Lower leg skin (tissue), 4 donors: ENCODE measurements at regions not wholly inside any gene's neighbourhood (a gene's known extent, or its start where the extent isn't known, plus 50 kb on each side); places are given as distances from the start of the nearest gene placed in this dataset.

Experiments used
- DNase-seq, 2 donors: peaks; one replicate each; pipeline ENCODE4 v3.0.0-alpha.2; 2019; ENCODE audit warnings: low spot score in 2 of 2
- H3K4me3 ChIP-seq: fragments of 200-600 bp; sonication (generic); 2 replicates; pipeline ENCODE4 v1.5.1; 2017; ENCODE audit warnings: mild to moderate bottlenecking, low read depth; ENCODE audit not compliant: poor library complexity, severe bottlenecking
- POLR2A ChIP-seq, 2 donors: fragments of 450-650 bp; IDR thresholded peaks; one replicate each; pipeline ENCODE4 v1.6.1; 2016 to 2017; ENCODE audit warnings: antibody characterized with exemption in 2 of 2, mild to moderate bottlenecking in 1 of 2, moderate library complexity in 1 of 2
- WGBS, 2 donors: methylation state at CpG; one replicate each; pipeline ENCODE4 v1.1.5; 2018; 5-methylcytosine and 5-hydroxymethylcytosine counted together
- intact Hi-C: fragments of 100-400 bp; cut with DNase I; formaldehyde crosslinking; loops from one replicate; pipeline ENCODE4 v1.15.0; 2023; ENCODE audit warnings: low total_unique reads
- microRNA-seq, 2 donors: library from miRNA; unstranded; fragments of <30 nt; microRNA quantifications; one replicate each; pipeline ENCODE4, GENCODE V29; 2016; ENCODE audit warnings: borderline replicate concordance in 2 of 2, borderline number of aligned reads in 1 of 2
- TF ChIP-seq, protein P1 (sequence below), 3 donors: fragments of 450-650 bp; IDR thresholded peaks; one replicate each; pipeline ENCODE4 v1.5.1; 2016; ENCODE audit warnings: antibody characterized with exemption in 3 of 3, mild to moderate bottlenecking in 3 of 3, moderate library complexity in 2 of 3

DNA sequence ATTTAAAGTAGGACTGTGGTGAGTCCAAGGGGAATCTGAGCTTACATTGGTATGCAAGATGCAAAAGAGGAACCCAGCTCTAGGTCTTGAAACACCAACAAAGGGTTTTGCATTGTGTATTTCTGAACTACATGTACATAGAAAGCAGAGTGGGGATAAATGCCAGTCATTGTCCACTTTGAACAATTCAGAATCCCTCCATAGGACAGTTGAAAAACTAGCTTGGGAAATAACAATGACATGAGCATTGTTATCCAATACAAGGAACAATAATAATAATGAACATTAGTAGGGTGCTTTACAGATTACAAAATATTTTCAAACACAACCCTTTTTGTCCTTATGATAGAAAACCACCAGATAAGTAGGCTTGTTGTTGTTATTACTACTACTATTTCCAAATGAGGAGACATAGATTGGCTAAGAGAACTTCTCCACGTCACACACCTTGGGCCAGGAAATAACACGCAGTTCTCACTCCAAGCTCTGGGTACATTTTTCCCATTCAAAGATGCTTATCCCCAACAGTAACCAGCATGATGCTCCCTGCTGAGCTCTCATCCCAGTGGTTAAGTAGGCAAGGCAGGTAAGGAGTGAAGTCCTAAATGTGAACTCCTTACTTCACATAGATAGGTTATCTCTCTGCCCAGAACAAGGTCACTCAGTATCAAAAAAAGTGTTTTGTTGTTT lies 51.7 kb upstream of the RASSF8 start:
- intact Hi-C loops, result no loop called here
- no peak overlapping the region for H3K4me3 ChIP-seq
- TF ChIP-seq, protein P1, sequence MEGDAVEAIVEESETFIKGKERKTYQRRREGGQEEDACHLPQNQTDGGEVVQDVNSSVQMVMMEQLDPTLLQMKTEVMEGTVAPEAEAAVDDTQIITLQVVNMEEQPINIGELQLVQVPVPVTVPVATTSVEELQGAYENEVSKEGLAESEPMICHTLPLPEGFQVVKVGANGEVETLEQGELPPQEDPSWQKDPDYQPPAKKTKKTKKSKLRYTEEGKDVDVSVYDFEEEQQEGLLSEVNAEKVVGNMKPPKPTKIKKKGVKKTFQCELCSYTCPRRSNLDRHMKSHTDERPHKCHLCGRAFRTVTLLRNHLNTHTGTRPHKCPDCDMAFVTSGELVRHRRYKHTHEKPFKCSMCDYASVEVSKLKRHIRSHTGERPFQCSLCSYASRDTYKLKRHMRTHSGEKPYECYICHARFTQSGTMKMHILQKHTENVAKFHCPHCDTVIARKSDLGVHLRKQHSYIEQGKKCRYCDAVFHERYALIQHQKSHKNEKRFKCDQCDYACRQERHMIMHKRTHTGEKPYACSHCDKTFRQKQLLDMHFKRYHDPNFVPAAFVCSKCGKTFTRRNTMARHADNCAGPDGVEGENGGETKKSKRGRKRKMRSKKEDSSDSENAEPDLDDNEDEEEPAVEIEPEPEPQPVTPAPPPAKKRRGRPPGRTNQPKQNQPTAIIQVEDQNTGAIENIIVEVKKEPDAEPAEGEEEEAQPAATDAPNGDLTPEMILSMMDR (IDR thresholded peaks at IDR 0.05), result no peak
- no peak for TF ChIP-seq POLR2A (IDR thresholded peaks at IDR 0.05)
- WGBS, 2 donors, result 89 to 97% methylated on average over 2 of the region's 2 CpGs
- DNase-seq, result no peak

Small RNA genes lying in the stretch of these regions (microRNA-seq; reads per million reads assigned to microRNA genes)
- 0 reads per million in 2 donors for gene MIR4302
